AG09309 (cell line): ENCODE measurements at regions not wholly inside any gene's neighbourhood (a gene's known extent, or its start where the extent isn't known, plus 50 kb on each side); places are given as distances from the start of the nearest gene placed in this dataset.

Source experiments
- DNase-seq: peaks from one replicate; pipeline ENCODE4 v3.0.0-alpha.2; 2010; ENCODE audit warnings: low read depth
- H3K4me3 ChIP-seq: 2 replicates; pipeline ENCODE4 v1.5.1; 2011; ENCODE audit warnings: mild to moderate bottlenecking, low read depth, low read length, moderate library complexity; ENCODE audit not compliant: control insufficient read depth
- TF ChIP-seq, protein P1 (sequence below): IDR thresholded peaks from 2 replicates; pipeline ENCODE4 v1.5.1; 2011; ENCODE audit warnings: mild to moderate bottlenecking, low read depth, low read length, inconsistent platforms; ENCODE audit not compliant: insufficient read depth, control insufficient read depth; ENCODE audit errors: missing control alignments

DNA sequence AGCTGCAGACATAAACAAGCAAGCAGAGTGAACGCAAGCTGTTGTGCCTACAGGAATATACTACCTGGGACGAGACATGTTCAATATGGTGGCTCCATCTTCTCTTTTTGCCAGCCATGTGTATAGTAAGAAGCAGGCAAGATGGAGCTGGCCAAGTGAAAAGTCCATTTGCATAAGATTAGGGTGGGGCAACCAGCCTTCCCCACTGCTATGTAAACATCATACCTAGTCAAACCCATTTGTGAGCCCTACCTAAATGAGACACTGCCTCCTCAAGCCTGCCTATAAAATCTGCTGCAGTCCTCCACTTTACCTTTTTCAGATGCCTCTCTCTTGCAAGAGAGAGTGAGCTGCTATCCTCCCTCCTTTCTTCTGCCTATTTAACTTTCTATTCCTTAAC lies 370.1 kb upstream of the PMFBP1 start:
- DNase-seq = no peak
- TF ChIP-seq, protein P1, sequence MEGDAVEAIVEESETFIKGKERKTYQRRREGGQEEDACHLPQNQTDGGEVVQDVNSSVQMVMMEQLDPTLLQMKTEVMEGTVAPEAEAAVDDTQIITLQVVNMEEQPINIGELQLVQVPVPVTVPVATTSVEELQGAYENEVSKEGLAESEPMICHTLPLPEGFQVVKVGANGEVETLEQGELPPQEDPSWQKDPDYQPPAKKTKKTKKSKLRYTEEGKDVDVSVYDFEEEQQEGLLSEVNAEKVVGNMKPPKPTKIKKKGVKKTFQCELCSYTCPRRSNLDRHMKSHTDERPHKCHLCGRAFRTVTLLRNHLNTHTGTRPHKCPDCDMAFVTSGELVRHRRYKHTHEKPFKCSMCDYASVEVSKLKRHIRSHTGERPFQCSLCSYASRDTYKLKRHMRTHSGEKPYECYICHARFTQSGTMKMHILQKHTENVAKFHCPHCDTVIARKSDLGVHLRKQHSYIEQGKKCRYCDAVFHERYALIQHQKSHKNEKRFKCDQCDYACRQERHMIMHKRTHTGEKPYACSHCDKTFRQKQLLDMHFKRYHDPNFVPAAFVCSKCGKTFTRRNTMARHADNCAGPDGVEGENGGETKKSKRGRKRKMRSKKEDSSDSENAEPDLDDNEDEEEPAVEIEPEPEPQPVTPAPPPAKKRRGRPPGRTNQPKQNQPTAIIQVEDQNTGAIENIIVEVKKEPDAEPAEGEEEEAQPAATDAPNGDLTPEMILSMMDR = no peak
- H3K4me3 ChIP-seq = no peak overlapping the region

DNA sequence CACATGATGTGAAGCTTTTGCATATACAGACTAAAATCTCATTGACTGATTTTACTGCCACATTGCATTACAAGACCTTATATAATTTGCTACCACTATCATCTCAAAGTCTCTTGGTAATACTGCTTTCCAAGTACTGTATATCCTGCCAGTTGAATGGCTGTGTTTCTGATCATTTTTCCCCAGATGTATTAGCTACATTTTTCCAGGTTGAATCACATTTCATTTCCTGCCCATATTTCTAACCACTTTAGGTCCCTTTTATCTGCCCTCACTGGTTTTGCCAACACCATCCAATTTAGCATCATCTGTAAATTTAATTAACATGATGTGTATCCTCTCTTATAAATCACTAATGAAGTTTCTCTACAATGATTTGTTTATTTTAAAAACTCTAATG lies 365.7 kb upstream of the PMFBP1 start:
- H3K4me3 ChIP-seq = no peak overlapping the region
- TF ChIP-seq, protein P1 = no peak
- no peak for DNase-seq

DNA sequence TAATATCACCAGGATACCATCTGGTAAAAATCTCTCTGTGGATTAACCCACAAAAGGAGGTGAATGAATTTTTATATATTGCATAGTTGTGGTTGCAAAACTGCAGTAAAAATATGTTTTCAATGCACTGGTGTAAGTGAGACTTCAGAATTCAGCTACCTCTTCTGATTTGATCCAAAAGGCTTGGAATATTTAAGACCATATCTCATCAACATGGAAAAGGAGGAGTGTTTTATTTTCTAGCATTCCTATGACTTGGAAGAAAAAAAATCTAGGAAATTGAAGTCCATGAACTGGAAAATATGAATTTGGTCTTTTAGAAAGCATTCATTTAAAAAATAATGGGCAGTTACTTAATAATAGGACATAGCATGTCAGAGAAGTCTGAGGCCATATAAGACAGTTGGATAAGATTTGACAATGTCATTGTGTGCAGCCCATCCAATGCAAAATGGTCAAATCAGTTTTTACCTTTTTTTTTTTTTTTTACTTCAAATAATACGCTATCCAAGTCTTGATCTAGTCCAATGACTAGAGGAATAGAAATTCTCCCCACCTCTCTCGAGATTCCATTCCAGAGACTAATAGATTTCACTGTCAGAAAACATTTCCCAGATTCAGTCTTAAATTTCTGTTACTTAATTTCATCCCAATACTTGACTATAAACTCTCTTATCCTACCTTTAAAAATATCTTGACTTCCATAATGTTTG lies 364.9 kb upstream of the PMFBP1 start:
- TF ChIP-seq, protein P1 = no peak
- DNase-seq = peak; percentile 39
- H3K4me3 ChIP-seq = no peak overlapping the region

DNA sequence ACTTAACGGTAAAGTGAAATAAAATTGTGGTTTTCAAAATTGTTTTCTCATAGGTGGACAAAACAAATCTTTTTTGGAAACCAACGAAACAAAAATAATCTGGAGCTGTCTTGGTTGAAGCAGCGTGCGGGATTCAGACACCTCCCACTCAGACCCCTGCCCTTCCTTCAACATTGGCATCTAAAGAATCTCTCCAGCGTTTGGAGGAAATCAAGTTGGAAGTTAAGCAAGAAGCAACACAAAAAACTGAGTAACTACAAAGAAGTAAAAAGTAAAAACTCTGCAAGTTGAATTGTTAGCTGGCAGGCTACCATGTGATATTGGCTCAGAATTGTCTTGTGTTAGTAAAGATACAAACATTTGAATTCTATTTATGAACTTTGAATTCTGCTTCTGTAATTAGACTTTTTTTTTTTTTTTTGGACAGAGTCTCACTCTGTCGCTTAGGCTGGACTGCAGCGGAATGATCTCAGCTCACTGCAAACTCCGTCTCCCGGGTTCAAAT lies 361.0 kb upstream of the PMFBP1 start:
- TF ChIP-seq, protein P1 = no peak
- no peak overlapping the region for H3K4me3 ChIP-seq
- DNase-seq = no peak

DNA sequence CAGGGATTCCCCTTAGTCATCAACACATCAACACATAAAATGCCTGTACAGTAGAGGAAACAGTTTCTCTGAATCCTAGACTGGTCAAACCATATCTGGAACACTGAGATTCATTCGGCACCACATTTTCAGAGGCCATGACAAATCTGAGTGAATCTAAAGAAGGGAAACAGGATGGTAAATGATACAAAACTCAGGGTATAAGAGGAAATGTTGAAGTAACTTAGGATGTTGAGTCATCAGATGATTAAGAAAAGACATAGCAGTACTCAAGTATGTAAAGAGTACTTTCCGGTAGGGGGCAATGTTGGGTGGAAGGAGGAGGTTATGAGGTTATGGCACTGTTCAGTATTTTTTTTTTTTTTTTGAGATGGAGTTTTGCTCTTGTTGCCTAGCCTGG lies 358.5 kb upstream of the PMFBP1 start:
- H3K4me3 ChIP-seq = no peak overlapping the region
- peak; percentile 47 for DNase-seq
- TF ChIP-seq, protein P1 = peak; percentile 53

DNA sequence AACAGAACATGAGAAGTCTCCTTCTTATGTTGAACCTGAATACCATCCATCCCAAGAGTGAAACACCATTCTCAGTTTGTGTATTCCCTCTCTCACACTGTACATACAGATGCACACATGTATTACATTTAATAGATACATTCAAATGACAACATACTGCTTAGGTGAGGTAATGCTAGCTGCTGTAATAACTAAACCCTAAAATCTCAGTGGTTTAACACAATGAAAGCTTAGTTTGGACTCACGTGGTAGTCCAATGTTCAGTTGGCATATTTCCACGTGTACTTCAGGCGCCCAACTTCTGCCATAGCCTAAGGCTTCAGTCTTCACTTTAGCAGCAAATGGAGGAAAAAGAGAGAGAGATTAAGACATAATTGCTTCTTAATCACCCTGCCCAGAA lies 351.1 kb upstream of the PMFBP1 start:
- DNase-seq = no peak
- TF ChIP-seq, protein P1 = no peak
- H3K4me3 ChIP-seq = no peak overlapping the region
